Body of pancreas (tissue), 4 donors: ENCODE measurements at regions not wholly inside any gene's neighbourhood (a gene's known extent, or its start where the extent isn't known, plus 50 kb on each side); places are given as distances from the start of the nearest gene placed in this dataset.
"Not testable (repeated sequence)": the region's sequence is repeated elsewhere in the genome, so short reads cannot be mapped to it uniquely, and the experiment has no call there.

ENCODE experiments used
- ATAC-seq: fragments of 150-250 bp; one replicate; pipeline ENCODE4 v1.9.1; 2016
- DNase-seq, 4 donors: peaks; one replicate each; pipeline ENCODE4 v3.0.0-alpha.2; 2019
- H3K27ac ChIP-seq, 4 donors: fragments of 200-600 bp; sonication (generic); 1 replicate in 3 of 4; 2 replicates in 1 of 4; pipeline versions ENCODE4 v1.5.1 to v1.6.1; 2016 to 2019; ENCODE audit warnings: mild to moderate bottlenecking in 1 of 4, mixed read lengths in 1 of 4, moderate library complexity in 1 of 4
- H3K27me3 ChIP-seq, 2 donors: fragments of 200-600 bp; sonication (generic); one replicate each; pipeline ENCODE4 v1.6.0; 2016; ENCODE audit warnings: mild to moderate bottlenecking in 1 of 2
- H3K36me3 ChIP-seq, 2 donors: fragments of 200-600 bp; sonication (generic); replicated peaks in 1 of 2; 2 replicates each; pipeline ENCODE4 v1.5.1; 2016; ENCODE audit warnings: low read depth in 2 of 2; ENCODE audit not compliant: insufficient read depth in 1 of 2
- H3K4me1 ChIP-seq: fragments of 200-600 bp; sonication (generic); one replicate; pipeline ENCODE4 v1.6.0; 2016
- H3K4me3 ChIP-seq, 2 donors: fragments of 200-600 bp; sonication (generic); 1 replicate in 1 of 2; 2 replicates in 1 of 2; pipeline ENCODE4 v1.5.1; 2016 to 2019
- H3K9me3 ChIP-seq, 3 donors: fragments of 200-600 bp; sonication (generic); 1 replicate in 2 of 3; 2 replicates in 1 of 3; pipeline ENCODE4 v1.5.1; 2016
- POLR2A ChIP-seq, 3 donors: fragments of 450-650 bp; IDR thresholded peaks; one replicate each; pipeline ENCODE4 v1.6.1; 2016; ENCODE audit warnings: antibody characterized with exemption in 3 of 3, mild to moderate bottlenecking in 2 of 3
- WGBS, 2 donors: methylation state at CpG; one replicate each; pipeline ENCODE4 v1.1.5; 2017; 5-methylcytosine and 5-hydroxymethylcytosine counted together
- intact Hi-C: fragments of 100-400 bp; cut with DNase I; formaldehyde crosslinking; loops from one replicate; pipeline ENCODE4 v1.15.1; 2023
- TF ChIP-seq, protein P1 (sequence below), 7 experiments: fragments of 450-650 bp in 4 of 7; fragments of 200-600 bp in 3 of 7; sonication (generic) in 3 of 7; IDR thresholded peaks; one replicate each; pipeline ENCODE4 v1.5.1; 2016 to 2019; ENCODE audit warnings: antibody characterized with exemption in 7 of 7

DNA sequence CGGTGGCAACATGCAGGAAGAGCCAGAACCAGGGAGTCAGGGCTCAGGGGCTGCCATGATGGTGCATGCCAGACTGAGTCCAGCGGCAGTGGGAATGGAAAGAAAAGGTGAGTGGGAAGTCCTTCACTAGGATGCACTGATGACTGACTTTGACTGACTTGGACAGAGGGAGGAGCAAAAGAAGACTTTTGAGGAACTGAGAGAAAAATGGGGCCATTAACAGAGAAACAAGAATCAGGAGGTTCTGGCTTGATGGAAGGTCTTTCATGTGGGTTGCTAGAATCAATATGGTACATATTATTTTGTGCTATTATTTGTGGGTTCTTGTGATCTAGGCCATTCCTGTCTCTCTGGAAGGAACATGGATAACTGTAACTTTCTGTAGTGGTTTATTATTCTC is 454.6 kb upstream of the PROX1 start:
- no peak for TF ChIP-seq POLR2A (IDR thresholded peaks at IDR 0.05)

DNA sequence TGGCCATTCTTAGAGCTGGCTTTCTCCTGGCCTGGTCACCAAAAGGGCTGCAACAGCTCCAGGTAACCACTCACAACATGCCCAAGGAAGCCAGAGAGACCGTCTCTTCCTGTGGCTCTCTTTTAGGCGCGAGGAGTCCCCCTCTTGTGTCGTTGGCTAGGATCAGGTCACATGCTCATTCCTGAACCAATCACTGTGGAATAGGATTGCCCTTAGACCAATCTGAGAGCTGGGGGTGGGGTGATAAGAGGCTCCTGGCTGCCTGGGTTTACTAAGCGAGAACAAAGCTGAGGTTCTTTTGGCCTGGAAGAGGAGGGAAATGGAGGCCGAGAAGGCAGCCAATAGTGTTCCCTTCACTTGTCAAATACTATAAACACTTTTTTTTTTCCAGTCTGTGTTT is 452.1 kb upstream of the PROX1 start:
- peaks cover 18% of the 10 kb centered on the region for H3K4me1 ChIP-seq
- H3K4me3 ChIP-seq: no peak overlapping the region
- H3K36me3 ChIP-seq: no peaks in the 10 kb centered on the region
- TF ChIP-seq, protein P1, sequence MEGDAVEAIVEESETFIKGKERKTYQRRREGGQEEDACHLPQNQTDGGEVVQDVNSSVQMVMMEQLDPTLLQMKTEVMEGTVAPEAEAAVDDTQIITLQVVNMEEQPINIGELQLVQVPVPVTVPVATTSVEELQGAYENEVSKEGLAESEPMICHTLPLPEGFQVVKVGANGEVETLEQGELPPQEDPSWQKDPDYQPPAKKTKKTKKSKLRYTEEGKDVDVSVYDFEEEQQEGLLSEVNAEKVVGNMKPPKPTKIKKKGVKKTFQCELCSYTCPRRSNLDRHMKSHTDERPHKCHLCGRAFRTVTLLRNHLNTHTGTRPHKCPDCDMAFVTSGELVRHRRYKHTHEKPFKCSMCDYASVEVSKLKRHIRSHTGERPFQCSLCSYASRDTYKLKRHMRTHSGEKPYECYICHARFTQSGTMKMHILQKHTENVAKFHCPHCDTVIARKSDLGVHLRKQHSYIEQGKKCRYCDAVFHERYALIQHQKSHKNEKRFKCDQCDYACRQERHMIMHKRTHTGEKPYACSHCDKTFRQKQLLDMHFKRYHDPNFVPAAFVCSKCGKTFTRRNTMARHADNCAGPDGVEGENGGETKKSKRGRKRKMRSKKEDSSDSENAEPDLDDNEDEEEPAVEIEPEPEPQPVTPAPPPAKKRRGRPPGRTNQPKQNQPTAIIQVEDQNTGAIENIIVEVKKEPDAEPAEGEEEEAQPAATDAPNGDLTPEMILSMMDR (IDR thresholded peaks at IDR 0.05): no peak
- TF ChIP-seq POLR2A (IDR thresholded peaks at IDR 0.05): no peak
- DNase-seq: no peak
- intact Hi-C loops: no loop called here
- no peak for ATAC-seq
- WGBS, 2 donors: 84 to 94% methylated on average over 6 of the region's 6 CpGs
- no peaks in the 10 kb centered on the region for H3K27me3 ChIP-seq
- no peaks in the 10 kb centered on the region for H3K9me3 ChIP-seq
- no peak overlapping the region for H3K27ac ChIP-seq

More for the DNA sequence above, 454.6 kb upstream of the PROX1 start:
- ATAC-seq: no peak
- no peak overlapping the region for H3K4me3 ChIP-seq
- H3K27ac ChIP-seq: no peak overlapping the region
- no peaks in the 10 kb centered on the region for H3K36me3 ChIP-seq
- 93 to 97% methylated on average over 2 of the region's 2 CpGs for WGBS, 2 donors
- peaks cover 21% of the 10 kb centered on the region for H3K4me1 ChIP-seq
- no peaks in the 10 kb centered on the region for H3K27me3 ChIP-seq
- intact Hi-C loops: no loop called here
- no peaks in the 10 kb centered on the region for H3K9me3 ChIP-seq
- DNase-seq: no peak

DNA sequence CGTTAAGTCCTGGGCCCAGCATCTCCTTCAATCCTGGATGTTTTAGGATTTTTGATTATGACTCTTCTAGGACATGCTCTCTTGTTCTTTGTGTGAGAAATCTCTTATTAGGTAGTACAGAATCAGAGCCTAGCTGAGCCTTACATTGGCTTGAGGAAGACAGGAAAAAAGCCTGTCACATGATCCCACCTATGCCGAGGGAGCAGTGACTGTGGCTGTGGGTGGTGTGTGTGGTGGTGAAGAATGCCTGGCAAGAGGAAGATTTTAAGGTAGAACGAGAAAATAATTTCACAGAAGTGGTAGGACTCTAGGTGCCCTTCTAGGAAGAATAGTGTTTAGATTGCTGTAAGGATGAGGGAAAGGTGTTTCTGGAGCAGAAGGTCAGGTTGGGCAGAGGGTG is 449.5 kb upstream of the PROX1 start:
- H3K9me3 ChIP-seq: no peaks in the 10 kb centered on the region
- DNase-seq (no peak), ATAC-seq (no peak)
- H3K27me3 ChIP-seq: no peaks in the 10 kb centered on the region
- no peaks in the 10 kb centered on the region for H3K36me3 ChIP-seq
- no peaks in the 10 kb centered on the region for H3K4me1 ChIP-seq
- intact Hi-C loops: no loop called here
- TF ChIP-seq, protein P1 (IDR thresholded peaks at IDR 0.05): no peak
- TF ChIP-seq POLR2A (IDR thresholded peaks at IDR 0.05): no peak
- no peak overlapping the region for H3K4me3 ChIP-seq
- 70 to 72% methylated on average over 3 of the region's 3 CpGs for WGBS, 2 donors
- no peak overlapping the region for H3K27ac ChIP-seq

DNA sequence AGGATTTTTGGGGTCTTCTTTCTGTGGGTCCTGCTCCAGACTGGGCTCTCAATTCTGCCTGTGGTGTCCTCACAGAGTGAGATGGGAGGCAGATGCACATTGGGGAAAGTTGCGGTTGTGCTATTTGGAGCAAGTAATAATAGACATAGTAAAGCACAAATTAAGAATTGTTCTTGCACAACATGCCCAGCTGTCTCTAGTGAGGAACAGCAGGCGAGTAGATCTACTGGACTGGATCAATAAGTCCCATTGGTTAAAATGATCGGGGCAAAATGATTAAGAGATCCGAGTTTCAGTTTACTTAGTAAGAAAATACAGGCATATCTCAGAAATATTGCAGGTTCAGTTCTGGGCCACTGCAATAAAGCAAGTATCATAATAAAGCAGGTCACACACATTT is 448.3 kb upstream of the PROX1 start:
- DNase-seq: no peak
- TF ChIP-seq, protein P1 (IDR thresholded peaks at IDR 0.05): no peak
- no peak for TF ChIP-seq POLR2A (IDR thresholded peaks at IDR 0.05)
- WGBS, 2 donors: 50 to 60% methylated on average over 4 of the region's 4 CpGs
- H3K4me1 ChIP-seq: no peaks in the 10 kb centered on the region
- H3K36me3 ChIP-seq: no peaks in the 10 kb centered on the region
- H3K27ac ChIP-seq: no peak overlapping the region
- H3K27me3 ChIP-seq: no peaks in the 10 kb centered on the region
- H3K4me3 ChIP-seq: no peak overlapping the region
- H3K9me3 ChIP-seq: no peaks in the 10 kb centered on the region
- intact Hi-C loops: no loop called here
- ATAC-seq: no peak

DNA sequence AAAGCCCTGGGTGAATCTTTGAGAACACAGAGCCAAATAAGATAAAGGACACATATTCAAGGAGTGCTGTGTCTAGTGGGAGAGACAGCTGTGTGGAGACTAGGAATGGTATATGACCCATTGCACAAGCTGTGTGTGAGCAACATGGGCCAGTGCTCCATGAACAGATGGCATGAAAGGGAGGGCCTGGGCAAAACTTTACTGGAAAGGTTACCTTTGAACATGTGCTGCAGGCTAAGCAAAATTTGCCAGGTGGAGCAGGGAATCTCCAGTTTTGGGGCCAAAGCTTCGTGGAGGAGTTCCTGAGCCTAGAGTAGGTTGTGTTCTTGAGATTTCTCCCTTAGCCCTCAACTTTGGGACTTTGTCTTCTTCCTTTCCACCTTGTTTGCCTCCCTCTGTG is 446.1 kb upstream of the PROX1 start:
- ATAC-seq: no peak
- intact Hi-C loops: no loop called here
- H3K9me3 ChIP-seq: no peaks in the 10 kb centered on the region
- no peaks in the 10 kb centered on the region for H3K36me3 ChIP-seq
- TF ChIP-seq, protein P1 (IDR thresholded peaks at IDR 0.05): no peak
- TF ChIP-seq POLR2A (IDR thresholded peaks at IDR 0.05): no peak
- no peaks in the 10 kb centered on the region for H3K27me3 ChIP-seq
- WGBS, 2 donors: 0% methylated on average over 1 of the region's 1 CpG
- no peak for DNase-seq
- H3K4me1 ChIP-seq: no peaks in the 10 kb centered on the region
- no peak overlapping the region for H3K27ac ChIP-seq
- no peak overlapping the region for H3K4me3 ChIP-seq

DNA sequence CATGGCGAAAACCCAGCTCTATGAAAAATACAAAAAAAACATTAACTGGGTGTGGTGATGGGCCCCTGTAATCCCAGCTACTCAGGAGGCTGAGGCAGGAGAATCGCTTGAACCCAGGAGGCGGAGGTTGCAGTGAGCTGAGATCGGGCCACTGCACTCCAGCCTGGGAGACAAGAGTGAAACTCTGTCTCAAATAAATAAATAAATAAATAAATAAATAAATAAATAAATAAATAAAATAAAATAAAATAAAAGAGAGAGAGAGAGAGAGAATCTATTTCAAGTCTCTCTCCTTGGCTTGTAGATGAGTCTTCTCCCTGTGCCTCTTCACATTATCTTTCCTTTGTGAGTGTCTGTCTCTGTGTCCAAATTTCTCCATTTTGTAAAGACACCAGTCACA is 442.6 kb upstream of the PROX1 start:
- 96% methylated on average over 4 of the region's 4 CpGs for WGBS, 2 donors
- DNase-seq: not testable (repeated sequence)

More for the DNA sequence above, 442.6 kb upstream of the PROX1 start:
- H3K36me3 ChIP-seq, ATAC-seq, H3K27ac ChIP-seq, H3K4me1 ChIP-seq, H3K27me3 ChIP-seq, H3K9me3 ChIP-seq, H3K4me3 ChIP-seq, intact Hi-C loops: not testable (repeated sequence)
